Parathyroid adenoma (tissue), 2 donors: ENCODE measurements at regions not wholly inside any gene's neighbourhood (a gene's known extent, or its start where the extent isn't known, plus 50 kb on each side); places are given as distances from the start of the nearest gene placed in this dataset.

Experiments
- H2AFZ ChIP-seq: fragments of 300-600 bp; sonication (generic); one replicate; pipeline ENCODE4 v1.7.0; 2017; ENCODE audit warnings: antibody characterized with exemption, mild to moderate bottlenecking
- H3K27ac ChIP-seq: fragments of 300-600 bp; sonication (generic); one replicate; pipeline ENCODE4 v1.7.0; 2017
- H3K27me3 ChIP-seq: fragments of 300-600 bp; sonication (generic); one replicate; pipeline ENCODE4 v1.7.0; 2017; ENCODE audit warnings: low read length; ENCODE audit not compliant: control insufficient read depth, insufficient read depth
- H3K36me3 ChIP-seq: fragments of 300-600 bp; sonication (generic); one replicate; pipeline ENCODE4 v1.7.0; 2017; ENCODE audit warnings: low read length; ENCODE audit not compliant: control insufficient read depth, insufficient read depth
- H3K4me1 ChIP-seq: fragments of 300-600 bp; sonication (generic); one replicate; pipeline ENCODE4 v1.7.0; 2017; ENCODE audit warnings: control low read depth
- H3K4me2 ChIP-seq: fragments of 300-600 bp; sonication (generic); one replicate; pipeline ENCODE4 v1.7.0; 2017; ENCODE audit warnings: low read length
- H3K4me3 ChIP-seq: fragments of 300-600 bp; sonication (generic); one replicate; pipeline ENCODE4 v1.7.0; 2017; ENCODE audit warnings: low read depth, low read length
- H3K79me2 ChIP-seq: fragments of 300-600 bp; sonication (generic); one replicate; pipeline ENCODE4 v1.7.0; 2017; ENCODE audit warnings: control low read depth
- H3K9ac ChIP-seq: fragments of 300-600 bp; sonication (generic); one replicate; pipeline ENCODE4 v1.7.0; 2017; ENCODE audit warnings: mild to moderate bottlenecking
- H3K9me3 ChIP-seq: fragments of 300-600 bp; sonication (generic); one replicate; pipeline ENCODE4 v1.7.0; 2017; ENCODE audit warnings: low read length; ENCODE audit not compliant: control insufficient read depth
- TF ChIP-seq, protein P1 (sequence below): fragments of 300-600 bp; sonication (generic); IDR thresholded peaks from one replicate; pipeline ENCODE4 v1.7.0; 2017; ENCODE audit warnings: antibody characterized with exemption, mild to moderate bottlenecking
- donor health status: primary hyperparathyroidism.

DNA sequence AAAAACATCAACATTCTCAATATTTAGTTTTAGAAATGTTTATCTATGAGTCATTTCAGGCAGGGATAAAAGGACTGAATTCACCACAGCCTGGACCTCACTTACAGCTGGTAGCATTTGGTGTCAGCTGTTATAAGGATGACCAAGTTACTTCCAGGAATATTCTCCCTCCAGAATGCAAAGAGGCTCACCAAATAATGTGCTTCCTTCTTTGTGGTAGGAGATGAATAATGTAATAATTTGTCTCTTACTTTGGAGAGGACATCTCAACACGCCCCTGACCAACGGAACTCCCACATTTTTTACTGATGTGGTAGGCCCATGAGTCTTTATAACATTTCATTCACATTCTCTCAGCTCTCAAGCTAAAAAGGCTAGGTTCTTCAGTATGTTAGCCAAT, 825.9 kb upstream of the GRAMD2B start:
- no peaks in the 10 kb centered on the region for H3K9me3 ChIP-seq
- H3K27ac ChIP-seq, result no peak overlapping the region
- no peaks in the 10 kb centered on the region for H3K4me1 ChIP-seq
- no peaks in the 10 kb centered on the region for H3K79me2 ChIP-seq
- no peaks in the 10 kb centered on the region for H3K36me3 ChIP-seq
- no peak overlapping the region for H3K4me2 ChIP-seq
- TF ChIP-seq, protein P1, sequence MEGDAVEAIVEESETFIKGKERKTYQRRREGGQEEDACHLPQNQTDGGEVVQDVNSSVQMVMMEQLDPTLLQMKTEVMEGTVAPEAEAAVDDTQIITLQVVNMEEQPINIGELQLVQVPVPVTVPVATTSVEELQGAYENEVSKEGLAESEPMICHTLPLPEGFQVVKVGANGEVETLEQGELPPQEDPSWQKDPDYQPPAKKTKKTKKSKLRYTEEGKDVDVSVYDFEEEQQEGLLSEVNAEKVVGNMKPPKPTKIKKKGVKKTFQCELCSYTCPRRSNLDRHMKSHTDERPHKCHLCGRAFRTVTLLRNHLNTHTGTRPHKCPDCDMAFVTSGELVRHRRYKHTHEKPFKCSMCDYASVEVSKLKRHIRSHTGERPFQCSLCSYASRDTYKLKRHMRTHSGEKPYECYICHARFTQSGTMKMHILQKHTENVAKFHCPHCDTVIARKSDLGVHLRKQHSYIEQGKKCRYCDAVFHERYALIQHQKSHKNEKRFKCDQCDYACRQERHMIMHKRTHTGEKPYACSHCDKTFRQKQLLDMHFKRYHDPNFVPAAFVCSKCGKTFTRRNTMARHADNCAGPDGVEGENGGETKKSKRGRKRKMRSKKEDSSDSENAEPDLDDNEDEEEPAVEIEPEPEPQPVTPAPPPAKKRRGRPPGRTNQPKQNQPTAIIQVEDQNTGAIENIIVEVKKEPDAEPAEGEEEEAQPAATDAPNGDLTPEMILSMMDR, result no peak
- no peak overlapping the region for H2AFZ ChIP-seq
- H3K27me3 ChIP-seq, result no peaks in the 10 kb centered on the region
- no peak overlapping the region for H3K4me3 ChIP-seq
- no peak overlapping the region for H3K9ac ChIP-seq

DNA sequence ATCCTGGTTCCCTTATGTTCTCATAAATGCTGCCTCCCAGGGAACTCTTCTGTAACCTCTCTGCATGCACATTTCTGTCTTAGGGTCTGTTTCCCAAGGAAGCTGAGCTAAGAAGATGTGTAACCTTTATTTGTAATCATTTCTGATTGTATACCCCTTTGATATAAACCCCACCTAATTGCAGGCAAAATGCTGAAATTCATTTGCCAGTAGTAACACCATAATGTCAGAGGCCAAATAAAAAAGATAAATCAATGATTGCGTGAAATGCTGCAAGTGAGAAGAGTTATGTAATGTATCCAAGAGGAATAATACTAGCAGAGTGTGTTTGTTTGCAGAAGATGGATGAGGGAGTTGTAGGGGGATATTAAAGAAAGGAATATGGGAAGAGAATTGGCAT, 822.6 kb upstream of the GRAMD2B start:
- Histone ChIP-seq H3K9ac (no peak overlapping the region), H2AFZ (no peak overlapping the region), H3K79me2 (no peaks in the 10 kb centered on the region), H3K4me2 (no peak overlapping the region), H3K27ac (no peak overlapping the region), H3K27me3 (no peaks in the 10 kb centered on the region), H3K4me1 (no peaks in the 10 kb centered on the region), H3K36me3 (no peaks in the 10 kb centered on the region), H3K4me3 (no peak overlapping the region), H3K9me3 (no peaks in the 10 kb centered on the region)
- TF ChIP-seq, protein P1, result no peak

DNA sequence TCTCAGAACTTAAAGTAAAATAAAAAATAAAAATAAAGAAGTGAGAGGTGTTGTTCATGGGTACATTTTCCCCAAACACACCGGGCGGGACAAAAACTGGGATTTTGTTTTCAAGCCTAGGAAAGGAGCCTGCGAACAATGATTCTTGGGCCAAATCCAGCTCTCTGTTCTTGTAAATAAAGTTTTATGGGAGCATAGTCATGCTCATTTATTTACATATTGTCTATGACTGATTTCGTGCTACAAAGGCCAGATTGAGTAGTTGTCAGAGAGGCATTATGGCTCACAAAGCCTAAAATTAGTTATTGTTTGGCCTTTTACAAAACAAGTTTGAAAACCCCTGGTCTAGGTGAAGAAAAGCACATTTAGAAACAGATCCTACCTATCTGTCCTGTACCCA, 821.0 kb upstream of the GRAMD2B start:
- Histone ChIP-seq H3K9ac (no peak overlapping the region), H3K9me3 (no peaks in the 10 kb centered on the region), H3K4me2 (no peak overlapping the region), H3K79me2 (no peaks in the 10 kb centered on the region), H3K4me3 (no peak overlapping the region), H3K27me3 (no peaks in the 10 kb centered on the region), H2AFZ (no peak overlapping the region), H3K27ac (no peak overlapping the region), H3K36me3 (no peaks in the 10 kb centered on the region), H3K4me1 (no peaks in the 10 kb centered on the region)
- TF ChIP-seq, protein P1, result no peak

DNA sequence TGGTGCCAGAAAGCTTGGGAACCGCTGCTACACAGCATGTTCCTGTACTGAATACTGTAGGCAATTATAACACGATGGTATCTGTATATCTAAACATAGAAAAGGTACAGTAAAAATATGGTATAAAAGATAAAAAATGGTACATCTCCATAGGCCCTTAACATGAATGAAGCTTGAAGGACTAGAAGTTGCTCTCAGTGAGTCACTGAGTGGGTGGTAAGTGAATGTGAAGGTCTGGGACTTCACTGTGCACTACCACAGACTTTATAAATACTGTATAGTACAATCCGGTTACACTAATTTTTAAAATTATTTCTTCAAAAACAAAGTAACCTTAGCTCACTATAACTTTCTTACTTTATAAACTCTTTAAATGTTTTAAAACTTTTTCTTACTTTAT, 819.9 kb upstream of the GRAMD2B start:
- no peaks in the 10 kb centered on the region for H3K4me1 ChIP-seq
- H3K79me2 ChIP-seq, result no peaks in the 10 kb centered on the region
- no peaks in the 10 kb centered on the region for H3K27me3 ChIP-seq
- no peaks in the 10 kb centered on the region for H3K9me3 ChIP-seq
- H3K9ac ChIP-seq, result no peak overlapping the region
- H2AFZ ChIP-seq, result no peak overlapping the region
- TF ChIP-seq, protein P1, result no peak
- H3K4me3 ChIP-seq, result no peak overlapping the region
- H3K36me3 ChIP-seq, result no peaks in the 10 kb centered on the region
- H3K4me2 ChIP-seq, result no peak overlapping the region
- no peak overlapping the region for H3K27ac ChIP-seq

DNA sequence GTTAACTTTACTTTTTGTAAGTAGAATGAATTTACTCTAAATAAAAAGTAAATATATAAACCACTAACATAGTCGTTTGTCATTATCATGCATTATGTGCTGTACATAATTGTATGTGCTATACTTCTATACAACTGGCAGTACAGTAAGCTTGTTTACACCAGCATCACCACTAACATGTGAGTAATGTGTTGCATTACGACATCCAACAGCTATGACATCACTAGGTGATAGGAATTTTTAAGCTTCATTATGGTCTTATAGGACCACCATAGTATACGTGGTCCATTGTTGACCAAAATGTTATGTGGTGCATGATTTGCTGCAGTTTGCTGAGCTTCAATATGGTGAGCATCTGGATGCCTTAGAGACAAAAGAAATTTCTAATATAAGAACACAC, 819.1 kb upstream of the GRAMD2B start:
- no peak overlapping the region for H3K27ac ChIP-seq
- no peak overlapping the region for H3K4me2 ChIP-seq
- no peak overlapping the region for H3K9ac ChIP-seq
- no peaks in the 10 kb centered on the region for H3K27me3 ChIP-seq
- H3K4me1 ChIP-seq, result no peaks in the 10 kb centered on the region
- H3K4me3 ChIP-seq, result no peak overlapping the region
- H3K9me3 ChIP-seq, result no peaks in the 10 kb centered on the region
- no peaks in the 10 kb centered on the region for H3K36me3 ChIP-seq
- TF ChIP-seq, protein P1, result no peak
- H3K79me2 ChIP-seq, result no peaks in the 10 kb centered on the region
- no peak overlapping the region for H2AFZ ChIP-seq
